Suprapubic skin (tissue), 4 donors: ENCODE measurements at regions not wholly inside any gene's neighbourhood (a gene's known extent, or its start where the extent isn't known, plus 50 kb on each side); places are given as distances from the start of the nearest gene placed in this dataset.

Source experiments
- EP300 ChIP-seq: sonication (generic); formaldehyde crosslinking; IDR thresholded peaks from one replicate; pipeline ENCODE4 v1.6.1; 2017; ENCODE audit warnings: antibody characterized with exemption
- POLR2A ChIP-seq, 2 donors: fragments of 450-650 bp; IDR thresholded peaks; one replicate each; pipeline ENCODE4 v1.6.1; 2017; ENCODE audit warnings: antibody characterized with exemption in 2 of 2, mild to moderate bottlenecking in 2 of 2, moderate library complexity in 2 of 2
- POLR2AphosphoS5 ChIP-seq, 3 donors: sonication (generic); formaldehyde crosslinking; IDR thresholded peaks; one replicate each; pipeline ENCODE4 v1.6.1; 2017; ENCODE audit warnings: antibody characterized with exemption in 3 of 3
- TF ChIP-seq, protein P1 (sequence below), 2 donors: fragments of 200-600 bp in 1 of 2; fragments of 450-650 bp in 1 of 2; sonication (generic) in 1 of 2; IDR thresholded peaks; one replicate each; pipeline ENCODE4 v1.5.1; 2016 to 2019; ENCODE audit warnings: antibody characterized with exemption in 2 of 2, mild to moderate bottlenecking in 1 of 2, moderate library complexity in 1 of 2

GRCh38 chr3:28076246-28076645 is 165.2 kb upstream of the CMC1 start:
- TF ChIP-seq POLR2AphosphoS5 (IDR thresholded peaks at IDR 0.05) (no peak), POLR2A (IDR thresholded peaks at IDR 0.05) (no peak), EP300 (no peak)
- TF ChIP-seq, protein P1, sequence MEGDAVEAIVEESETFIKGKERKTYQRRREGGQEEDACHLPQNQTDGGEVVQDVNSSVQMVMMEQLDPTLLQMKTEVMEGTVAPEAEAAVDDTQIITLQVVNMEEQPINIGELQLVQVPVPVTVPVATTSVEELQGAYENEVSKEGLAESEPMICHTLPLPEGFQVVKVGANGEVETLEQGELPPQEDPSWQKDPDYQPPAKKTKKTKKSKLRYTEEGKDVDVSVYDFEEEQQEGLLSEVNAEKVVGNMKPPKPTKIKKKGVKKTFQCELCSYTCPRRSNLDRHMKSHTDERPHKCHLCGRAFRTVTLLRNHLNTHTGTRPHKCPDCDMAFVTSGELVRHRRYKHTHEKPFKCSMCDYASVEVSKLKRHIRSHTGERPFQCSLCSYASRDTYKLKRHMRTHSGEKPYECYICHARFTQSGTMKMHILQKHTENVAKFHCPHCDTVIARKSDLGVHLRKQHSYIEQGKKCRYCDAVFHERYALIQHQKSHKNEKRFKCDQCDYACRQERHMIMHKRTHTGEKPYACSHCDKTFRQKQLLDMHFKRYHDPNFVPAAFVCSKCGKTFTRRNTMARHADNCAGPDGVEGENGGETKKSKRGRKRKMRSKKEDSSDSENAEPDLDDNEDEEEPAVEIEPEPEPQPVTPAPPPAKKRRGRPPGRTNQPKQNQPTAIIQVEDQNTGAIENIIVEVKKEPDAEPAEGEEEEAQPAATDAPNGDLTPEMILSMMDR (IDR thresholded peaks at IDR 0.05) = no peak
